ENCODE measurements at regions not wholly inside any gene's neighbourhood (a gene's known extent, or its start where the extent isn't known, plus 50 kb on each side); places are given as distances from the start of the nearest gene placed in this dataset.

DNA sequence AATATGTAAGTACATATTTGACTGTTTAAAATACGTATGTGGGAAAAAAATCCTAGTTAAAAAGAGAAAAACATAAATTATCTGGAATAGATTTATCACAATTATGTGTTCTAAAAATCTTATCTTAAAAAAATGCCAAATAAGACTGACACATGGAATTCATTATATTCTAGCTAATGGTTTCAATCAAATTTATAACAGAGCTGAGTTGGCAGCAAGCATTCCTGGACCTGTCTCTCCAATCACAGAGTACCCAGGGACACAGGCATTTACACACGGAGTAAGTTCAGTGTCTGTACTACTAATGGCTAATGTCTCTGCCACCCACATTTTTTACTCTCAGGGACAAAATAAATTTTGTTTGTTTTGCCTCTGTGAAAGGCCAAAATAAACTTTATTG is 122.3 kb downstream of the RPS12 start:
- no peaks in the 10 kb centered on the region for H3K9me3 ChIP-seq (ENCODE audit: control insufficient read depth in 1 of 2, low read length in 2 of 2)
- H3K36me3 ChIP-seq (ENCODE audit: control insufficient read depth in 1 of 2, insufficient read depth in 2 of 2, low read length in 2 of 2): no peaks in the 10 kb centered on the region
- no peaks in the 10 kb centered on the region for H3K27me3 ChIP-seq (ENCODE audit: low read depth, low read length)
- H3K4me3 ChIP-seq (ENCODE audit: low read depth in 1 of 2, low read length in 2 of 2): no peak overlapping the region
- no peak overlapping the region for H3K27ac ChIP-seq (ENCODE audit: low read length)
- H3K4me1 ChIP-seq (ENCODE audit: control insufficient read depth in 1 of 2, insufficient read depth in 2 of 2, low read length in 2 of 2): no peaks in the 10 kb centered on the region

GRCh38 chr6:132937466-132937906 is 123.1 kb downstream of the RPS12 start:
- Histone ChIP-seq H3K9me3 (ENCODE audit: control insufficient read depth in 1 of 2, low read length in 2 of 2) (no peaks in the 10 kb centered on the region), H3K27me3 (ENCODE audit: low read depth, low read length) (no peaks in the 10 kb centered on the region), H3K4me3 (ENCODE audit: low read depth in 1 of 2, low read length in 2 of 2) (no peak overlapping the region), H3K27ac (ENCODE audit: low read length) (no peak overlapping the region), H3K4me1 (ENCODE audit: control insufficient read depth in 1 of 2, insufficient read depth in 2 of 2, low read length in 2 of 2) (no peaks in the 10 kb centered on the region), H3K36me3 (ENCODE audit: control insufficient read depth in 1 of 2, insufficient read depth in 2 of 2, low read length in 2 of 2) (no peaks in the 10 kb centered on the region)

GRCh38 chr6:132948889-132949288 is 134.5 kb downstream of the RPS12 start:
- Histone ChIP-seq H3K9me3 (ENCODE audit: control insufficient read depth in 1 of 2, low read length in 2 of 2) (no peaks in the 10 kb centered on the region), H3K27me3 (ENCODE audit: low read depth, low read length) (no peaks in the 10 kb centered on the region), H3K27ac (ENCODE audit: low read length) (no peak overlapping the region), H3K4me1 (ENCODE audit: control insufficient read depth in 1 of 2, insufficient read depth in 2 of 2, low read length in 2 of 2) (no peaks in the 10 kb centered on the region), H3K4me3 (ENCODE audit: low read depth in 1 of 2, low read length in 2 of 2) (no peak overlapping the region), H3K36me3 (ENCODE audit: control insufficient read depth in 1 of 2, insufficient read depth in 2 of 2, low read length in 2 of 2) (no peaks in the 10 kb centered on the region)

DNA sequence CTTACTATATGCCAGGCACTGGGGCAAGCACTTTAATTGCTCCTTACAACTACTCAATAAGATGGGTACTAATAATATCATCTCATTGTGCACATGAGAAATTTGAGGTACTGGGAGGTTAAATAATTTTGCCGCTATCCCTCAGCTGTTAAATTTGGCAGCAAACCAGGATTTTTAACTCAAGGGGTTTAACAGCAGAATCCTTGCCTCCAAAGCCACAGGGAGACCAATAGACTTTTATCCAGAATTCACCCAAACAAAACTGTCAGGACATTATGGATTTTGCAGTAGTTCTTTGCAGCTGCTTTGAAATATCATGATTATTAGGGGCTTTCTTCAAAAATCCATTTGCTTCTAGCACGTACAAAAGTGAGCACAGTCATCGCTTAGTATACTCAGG is 136.2 kb downstream of the RPS12 start:
- Histone ChIP-seq H3K4me3 (ENCODE audit: low read depth in 1 of 2, low read length in 2 of 2) (no peak overlapping the region), H3K27me3 (ENCODE audit: low read depth, low read length) (no peaks in the 10 kb centered on the region), H3K4me1 (ENCODE audit: control insufficient read depth in 1 of 2, insufficient read depth in 2 of 2, low read length in 2 of 2) (no peaks in the 10 kb centered on the region), H3K27ac (ENCODE audit: low read length) (no peak overlapping the region), H3K36me3 (ENCODE audit: control insufficient read depth in 1 of 2, insufficient read depth in 2 of 2, low read length in 2 of 2) (no peaks in the 10 kb centered on the region), H3K9me3 (ENCODE audit: control insufficient read depth in 1 of 2, low read length in 2 of 2) (no peaks in the 10 kb centered on the region)

GRCh38 chr6:132952031-132952867 is 137.9 kb downstream of the RPS12 start:
- H3K4me1 ChIP-seq (ENCODE audit: control insufficient read depth in 1 of 2, insufficient read depth in 2 of 2, low read length in 2 of 2): no peaks in the 10 kb centered on the region
- H3K27me3 ChIP-seq (ENCODE audit: low read depth, low read length): no peaks in the 10 kb centered on the region
- H3K4me3 ChIP-seq (ENCODE audit: low read depth in 1 of 2, low read length in 2 of 2): no peak overlapping the region

GRCh38 chr6:132952986-132953385 is 138.6 kb downstream of the RPS12 start:
- no peaks in the 10 kb centered on the region for H3K36me3 ChIP-seq (ENCODE audit: control insufficient read depth in 1 of 2, insufficient read depth in 2 of 2, low read length in 2 of 2)
- no peaks in the 10 kb centered on the region for H3K4me1 ChIP-seq (ENCODE audit: control insufficient read depth in 1 of 2, insufficient read depth in 2 of 2, low read length in 2 of 2)
- no peaks in the 10 kb centered on the region for H3K27me3 ChIP-seq (ENCODE audit: low read depth, low read length)

More at GRCh38 chr6:132952031-132952867, 137.9 kb downstream of the RPS12 start:
- Histone ChIP-seq H3K27ac (ENCODE audit: low read length) (no peak overlapping the region), H3K9me3 (ENCODE audit: control insufficient read depth in 1 of 2, low read length in 2 of 2) (no peaks in the 10 kb centered on the region), H3K36me3 (ENCODE audit: control insufficient read depth in 1 of 2, insufficient read depth in 2 of 2, low read length in 2 of 2) (no peaks in the 10 kb centered on the region)

GRCh38 chr6:132954222-132954621 is 139.9 kb downstream of the RPS12 start:
- Histone ChIP-seq H3K9me3 (ENCODE audit: control insufficient read depth in 1 of 2, low read length in 2 of 2) (no peaks in the 10 kb centered on the region), H3K4me3 (ENCODE audit: low read depth in 1 of 2, low read length in 2 of 2) (no peak overlapping the region), H3K27me3 (ENCODE audit: low read depth, low read length) (no peaks in the 10 kb centered on the region), H3K4me1 (ENCODE audit: control insufficient read depth in 1 of 2, insufficient read depth in 2 of 2, low read length in 2 of 2) (no peaks in the 10 kb centered on the region), H3K27ac (ENCODE audit: low read length) (no peak overlapping the region), H3K36me3 (ENCODE audit: control insufficient read depth in 1 of 2, insufficient read depth in 2 of 2, low read length in 2 of 2) (no peaks in the 10 kb centered on the region)

More at GRCh38 chr6:132952986-132953385, 138.6 kb downstream of the RPS12 start:
- no peaks in the 10 kb centered on the region for H3K9me3 ChIP-seq (ENCODE audit: control insufficient read depth in 1 of 2, low read length in 2 of 2)
- no peak overlapping the region for H3K4me3 ChIP-seq (ENCODE audit: low read depth in 1 of 2, low read length in 2 of 2)
- H3K27ac ChIP-seq (ENCODE audit: low read length): no peak overlapping the region

GRCh38 chr6:132954936-132955335 is 140.6 kb downstream of the RPS12 start:
- Histone ChIP-seq H3K4me3 (ENCODE audit: low read depth in 1 of 2, low read length in 2 of 2) (no peak overlapping the region), H3K4me1 (ENCODE audit: control insufficient read depth in 1 of 2, insufficient read depth in 2 of 2, low read length in 2 of 2) (no peaks in the 10 kb centered on the region), H3K27ac (ENCODE audit: low read length) (no peak overlapping the region), H3K36me3 (ENCODE audit: control insufficient read depth in 1 of 2, insufficient read depth in 2 of 2, low read length in 2 of 2) (no peaks in the 10 kb centered on the region), H3K27me3 (ENCODE audit: low read depth, low read length) (no peaks in the 10 kb centered on the region), H3K9me3 (ENCODE audit: control insufficient read depth in 1 of 2, low read length in 2 of 2) (no peaks in the 10 kb centered on the region)

GRCh38 chr6:132959639-132960326 is 145.4 kb downstream of the RPS12 start:
- Histone ChIP-seq H3K27ac (ENCODE audit: low read length) (no peak overlapping the region), H3K9me3 (ENCODE audit: control insufficient read depth in 1 of 2, low read length in 2 of 2) (no peaks in the 10 kb centered on the region), H3K4me1 (ENCODE audit: control insufficient read depth in 1 of 2, insufficient read depth in 2 of 2, low read length in 2 of 2) (peaks cover 0 to 7% of the 10 kb centered on the region in 2 donors), H3K4me3 (ENCODE audit: low read depth in 1 of 2, low read length in 2 of 2) (no peak overlapping the region), H3K36me3 (ENCODE audit: control insufficient read depth in 1 of 2, insufficient read depth in 2 of 2, low read length in 2 of 2) (no peaks in the 10 kb centered on the region), H3K27me3 (ENCODE audit: low read depth, low read length) (no peaks in the 10 kb centered on the region)

DNA sequence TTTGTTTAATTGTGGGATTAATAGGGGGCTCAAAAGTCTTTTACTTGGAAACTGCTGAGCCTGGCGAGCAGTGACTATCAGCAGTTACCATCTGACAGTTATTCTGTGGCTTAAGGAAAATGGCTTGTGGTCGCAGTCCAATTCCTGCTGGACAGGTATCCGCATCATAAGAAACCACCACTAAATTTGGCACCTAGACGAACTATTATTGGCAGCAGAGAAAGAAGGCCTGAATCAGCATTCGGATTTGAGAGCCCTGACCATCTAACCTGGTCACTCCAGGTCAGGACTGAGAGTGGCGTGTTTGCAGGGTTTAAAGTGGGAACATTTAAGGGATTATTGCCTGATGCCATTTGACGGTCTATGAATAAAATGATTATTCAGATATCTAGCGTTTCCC is 146.4 kb downstream of the RPS12 start:
- peaks cover 0 to 9% of the 10 kb centered on the region in 2 donors for H3K4me1 ChIP-seq (ENCODE audit: control insufficient read depth in 1 of 2, insufficient read depth in 2 of 2, low read length in 2 of 2)
- H3K9me3 ChIP-seq (ENCODE audit: control insufficient read depth in 1 of 2, low read length in 2 of 2): no peaks in the 10 kb centered on the region
- H3K27ac ChIP-seq (ENCODE audit: low read length): no peak overlapping the region
- no peaks in the 10 kb centered on the region for H3K36me3 ChIP-seq (ENCODE audit: control insufficient read depth in 1 of 2, insufficient read depth in 2 of 2, low read length in 2 of 2)
- H3K27me3 ChIP-seq (ENCODE audit: low read depth, low read length): no peaks in the 10 kb centered on the region
- H3K4me3 ChIP-seq (ENCODE audit: low read depth in 1 of 2, low read length in 2 of 2): no peak overlapping the region

- Histone ChIP-seq H3K36me3 (ENCODE audit: control insufficient read depth in 1 of 2, insufficient read depth in 2 of 2, low read length in 2 of 2) (no peaks in the 10 kb centered on the region), H3K9me3 (ENCODE audit: control insufficient read depth in 1 of 2, low read length in 2 of 2) (no peaks in the 10 kb centered on the region), H3K4me1 (ENCODE audit: control insufficient read depth in 1 of 2, insufficient read depth in 2 of 2, low read length in 2 of 2) (peaks cover 0 to 9% of the 10 kb centered on the region in 2 donors), H3K4me3 (ENCODE audit: low read depth in 1 of 2, low read length in 2 of 2) (no peak overlapping the region), H3K27me3 (ENCODE audit: low read depth, low read length) (no peaks in the 10 kb centered on the region), H3K27ac (ENCODE audit: low read length) (no peak overlapping the region)
Observed at GRCh38 chr6:132961122-132961521, 146.8 kb downstream of the RPS12 start.

All from muscle layer of duodenum (tissue), 2 donors.